Sigmoid colon (tissue), 4 donors: ENCODE measurements at regions not wholly inside any gene's neighbourhood (a gene's known extent, or its start where the extent isn't known, plus 50 kb on each side); places are given as distances from the start of the nearest gene placed in this dataset.

Source experiments
- CTCF ChIP-seq, 4 experiments: fragments of 450-650 bp in 3 of 4; fragments of 200-600 bp in 1 of 4; IDR thresholded peaks; one replicate each; pipeline ENCODE4 v1.5.1; 2016 to 2019; ENCODE audit warnings: antibody characterized with exemption in 4 of 4, mild to moderate bottlenecking in 3 of 4, moderate library complexity in 2 of 4
- EP300 ChIP-seq, 4 donors: sonication (generic); formaldehyde crosslinking; IDR thresholded peaks; one replicate each; pipeline ENCODE4 v1.6.1; 2017; ENCODE audit warnings: antibody characterized with exemption in 4 of 4
- POLR2A ChIP-seq, 2 donors: fragments of 450-650 bp; IDR thresholded peaks; one replicate each; pipeline ENCODE4 v1.6.1; 2016; ENCODE audit warnings: antibody characterized with exemption in 2 of 2, mild to moderate bottlenecking in 2 of 2, moderate library complexity in 2 of 2

- no peak for TF ChIP-seq CTCF (IDR thresholded peaks at IDR 0.05)
- no peak for TF ChIP-seq POLR2A (IDR thresholded peaks at IDR 0.05)
- no peak for TF ChIP-seq EP300 (IDR thresholded peaks at IDR 0.05)
Observed at GRCh38 chr12:96099986-96100385, 64.6 kb upstream of the LTA4H start.
